ENCODE measurements at regions not wholly inside any gene's neighbourhood (a gene's known extent, or its start where the extent isn't known, plus 50 kb on each side); places are given as distances from the start of the nearest gene placed in this dataset.

GRCh38 chr13:107339209-107339608 lies 771.3 kb upstream of the ARGLU1 start:
- TF ChIP-seq EP300 (IDR thresholded peaks at IDR 0.05; ENCODE audit: low read length) (no peak), TCFL5 (CRISPR knock-in tag; conservative IDR thresholded peaks at IDR 0.05) (no peak), POLR2AphosphoS5 (IDR thresholded peaks at IDR 0.05; ENCODE audit: control insufficient read depth, insufficient read depth, low read depth, low read length) (no peak), ZMIZ1 (IDR thresholded peaks at IDR 0.05; ENCODE audit: low read depth in 2 of 2, low read length in 2 of 2) (no peak), TARDBP (IDR thresholded peaks at IDR 0.05) (no peak), CTCF (IDR thresholded peaks at IDR 0.05 in 2 of 3, conservative IDR thresholded peaks at IDR 0.05 in 1 of 3; ENCODE audit: insufficient read depth in 2 of 3, low read depth in 1 of 3, low read length in 3 of 3) (no peak), GTF2B (IDR thresholded peaks at IDR 0.05; ENCODE audit: extremely low read depth, insufficient read length) (no peak), CREM (IDR thresholded peaks at IDR 0.05; ENCODE audit: low read depth) (no peak), CBX5 (IDR thresholded peaks at IDR 0.05; ENCODE audit: borderline replicate concordance, low read depth) (no peak), NR2C2 (CRISPR knock-in tag; IDR thresholded peaks at IDR 0.05) (no peak), NR2C2 (tag; IDR thresholded peaks at IDR 0.05) (no peak), POLR2A (conservative IDR thresholded peaks at IDR 0.05) (no peak), CEBPZ (IDR thresholded peaks at IDR 0.05; ENCODE audit: borderline replicate concordance, low read depth, low read length) (no peak)

All from K562 (cell line).